ENCODE measurements at regions not wholly inside any gene's neighbourhood (a gene's known extent, or its start where the extent isn't known, plus 50 kb on each side); places are given as distances from the start of the nearest gene placed in this dataset.
A peak's percentile ranks its signal among the peaks of the same experiment; 100 is the strongest.

DNA sequence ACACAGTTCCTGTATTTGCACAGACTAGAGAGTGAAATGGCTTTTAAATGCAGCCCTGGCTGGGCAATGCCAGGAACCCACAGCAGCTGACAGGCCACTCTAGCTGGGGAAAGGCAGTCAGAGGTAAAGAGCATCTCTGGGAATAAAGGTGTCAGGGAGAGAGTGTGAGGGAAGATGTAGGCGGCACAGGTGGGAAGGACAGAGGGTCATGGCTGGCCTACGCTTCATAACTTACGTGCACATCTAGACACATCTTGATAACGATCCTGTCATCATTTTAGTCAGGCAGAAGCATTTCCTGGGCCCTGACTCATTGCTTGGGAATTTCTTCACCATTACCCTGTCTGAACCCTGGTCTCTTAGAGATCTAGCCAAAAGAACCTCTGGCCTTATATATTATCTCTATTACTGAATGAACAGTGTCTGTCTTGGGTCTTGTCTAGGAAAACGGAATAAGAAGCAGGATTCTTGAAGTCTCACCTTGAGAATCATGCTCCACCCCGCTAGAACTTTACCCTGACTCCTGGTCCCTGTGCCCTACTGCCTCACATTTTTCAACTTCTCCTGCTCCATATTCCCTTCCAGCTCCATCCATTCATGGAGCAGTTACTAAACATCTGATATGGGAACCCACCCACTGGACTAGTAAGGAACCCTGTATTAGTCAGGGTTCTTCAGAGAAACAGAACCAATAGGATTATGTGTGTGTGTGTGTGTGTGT is 106.4 kb upstream of the ELL2 start:
- H4K20me1 ChIP-seq (replicated peaks in 1 of 2; ENCODE audit: control insufficient read depth in 1 of 2, insufficient read depth in 2 of 2, low read length in 2 of 2) = no peaks in the 10 kb centered on the region
- H4K91ac ChIP-seq (replicated peaks; ENCODE audit: insufficient read length, low read length) = no peak overlapping the region
- H3K56ac ChIP-seq (replicated peaks; ENCODE audit: insufficient read length, low read depth, low read length) = no peak overlapping the region
- no peak overlapping the region for H3K18ac ChIP-seq (ENCODE audit: extremely low read depth, low read length)
- H3K4me1 ChIP-seq (replicated peaks in 1 of 4; ENCODE audit: control insufficient read depth in 3 of 4, insufficient read depth in 4 of 4, low read length in 3 of 4) = peaks cover 0 to 4% (median 0%) of the 10 kb centered on the region in 4 experiments; a peak in 1 of 7 replicates
- H2AK5ac ChIP-seq (ENCODE audit: low read depth, low read length) = no peak overlapping the region
- no peak overlapping the region; the same call in 1 of the 2 replicates for H4K8ac ChIP-seq (ENCODE audit: extremely low read depth, insufficient read depth, low read length)
- no peak overlapping the region for H2BK12ac ChIP-seq (ENCODE audit: low read depth, low read length)
- no peaks in the 10 kb centered on the region for H3K27me3 ChIP-seq (replicated peaks in 1 of 4; ENCODE audit: control insufficient read depth in 3 of 4, extremely low read depth in 1 of 4, insufficient read depth in 3 of 4, low read length in 3 of 4)
- no peak overlapping the region for H3K4ac ChIP-seq (replicated peaks; ENCODE audit: insufficient read length, low read depth, low read length)
- no peak overlapping the region for H3K9ac ChIP-seq (replicated peaks in 1 of 4; ENCODE audit: extremely low read depth in 1 of 4, low read depth in 3 of 4, low read length in 3 of 4)
- H2AFZ ChIP-seq (ENCODE audit: low read length) = no peak overlapping the region
- H3K14ac ChIP-seq (ENCODE audit: insufficient read length) = no peak overlapping the region
- H3K23me2 ChIP-seq (ENCODE audit: low read depth, low read length) = peaks cover 2% of the 10 kb centered on the region; the same call in 1 of the 2 replicates
- ChIA-PET CTCF (ENCODE audit: partially characterized antibody) (no interaction called here), POLR2A (ENCODE audit: partially characterized antibody) (no interaction called here)
- DNase-seq (ENCODE audit: low read depth in 1 of 2, low spot score in 2 of 2) = no peak
- no peak overlapping the region for H2BK15ac ChIP-seq (ENCODE audit: low read length)
- H2BK120ac ChIP-seq (replicated peaks; ENCODE audit: low read depth, low read length) = no peak overlapping the region
- no peaks in the 10 kb centered on the region for H3K79me1 ChIP-seq (ENCODE audit: low read depth, low read length)
- no peak overlapping the region for H3K4me3 ChIP-seq (ENCODE audit: extremely low read depth in 1 of 4, insufficient read depth in 2 of 4, low read depth in 3 of 4, low read length in 4 of 4)
- no peaks in the 10 kb centered on the region for H3K79me2 ChIP-seq (ENCODE audit: control insufficient read depth in 1 of 2, insufficient read depth in 2 of 2, low read length in 2 of 2)
- no peak for FAIRE-seq
- no peak overlapping the region for H2BK20ac ChIP-seq (ENCODE audit: low read length)
- no peak overlapping the region for H4K5ac ChIP-seq (ENCODE audit: insufficient read length, low read depth, low read length)
- H3K4me2 ChIP-seq (ENCODE audit: insufficient read depth in 1 of 2, low read depth in 2 of 2, low read length in 2 of 2) = no peak overlapping the region
- no peak overlapping the region for H2BK5ac ChIP-seq (ENCODE audit: low read depth, low read length)
- TF ChIP-seq EGR1 (IDR thresholded peaks at IDR 0.05; ENCODE audit: borderline replicate concordance, low read depth, low read length) (no peak), KDM5A (IDR thresholded peaks at IDR 0.05; ENCODE audit: low read length) (no peak), CBX8 (IDR thresholded peaks at IDR 0.05; ENCODE audit: borderline replicate concordance, low read depth, low read length) (no peak), TAF7 (optimal IDR thresholded peaks at IDR 0.05; ENCODE audit: borderline replicate concordance, low read depth, low read length) (peak; percentile 46)
- H3K36me3 ChIP-seq (ENCODE audit: control insufficient read depth in 2 of 4, insufficient read depth in 4 of 4, low read length in 3 of 4) = no peaks in the 10 kb centered on the region
- no peaks in the 10 kb centered on the region for H3K9me3 ChIP-seq (ENCODE audit: insufficient read depth in 2 of 2, low read depth in 1 of 2, low read length in 1 of 2)
- WGBS, 2 experiments (ENCODE audit: extremely low coverage in 1 of 2, insufficient coverage in 1 of 2, insufficient read length in 1 of 2, insufficient replicate concordance in 2 of 2, low coverage in 1 of 2, low lambda C conversion rate in 2 of 2, missing lambda C conversion rate in 1 of 2) = 88% methylated on average over 6 of the region's 6 CpGs; no CpG with 5 or more reads in 1 of the 2 experiments
- no peak overlapping the region for H3K23ac ChIP-seq (ENCODE audit: insufficient read length)
- no peak overlapping the region for H3K27ac ChIP-seq (ENCODE audit: low read depth, low read length)

Measured in H1 (cell line).